Adipocyte (in vitro differentiated cells): ENCODE measurements at regions not wholly inside any gene's neighbourhood (a gene's known extent, or its start where the extent isn't known, plus 50 kb on each side); places are given as distances from the start of the nearest gene placed in this dataset.

Source experiments
- DNase-seq: peaks from one replicate; pipeline ENCODE4 v3.0.0-alpha.2; 2015; ENCODE audit warnings: low read depth
- H3K27me3 ChIP-seq: replicated peaks from 2 replicates; pipeline ENCODE4 v1.7.0; 2013; ENCODE audit warnings: mild to moderate bottlenecking, low read length, moderate library complexity; ENCODE audit not compliant: control insufficient read depth, insufficient read depth
- H3K36me3 ChIP-seq: 2 replicates; pipeline ENCODE4 v1.7.0; 2013; ENCODE audit warnings: low read length, mild to moderate bottlenecking, moderate library complexity; ENCODE audit not compliant: control insufficient read depth, insufficient read depth, severe bottlenecking
- H3K4me1 ChIP-seq: 2 replicates; pipeline ENCODE4 v1.7.0; 2013; ENCODE audit warnings: mild to moderate bottlenecking, low read length, moderate library complexity; ENCODE audit not compliant: control insufficient read depth, insufficient read depth
- H3K4me3 ChIP-seq: 2 replicates; pipeline ENCODE4 v1.7.0; 2013; ENCODE audit warnings: mild to moderate bottlenecking, low read length, moderate library complexity
- H3K9ac ChIP-seq: 2 replicates; pipeline ENCODE4 v1.7.0; 2013; ENCODE audit warnings: mild to moderate bottlenecking, low read length, moderate library complexity
- H3K9me3 ChIP-seq: 2 replicates; pipeline ENCODE4 v1.7.0; 2013; ENCODE audit warnings: mild to moderate bottlenecking, low read length, moderate library complexity; ENCODE audit not compliant: control insufficient read depth

GRCh38 chr2:212913640-212914306 is 237.6 kb downstream of the IKZF2 start:
- Histone ChIP-seq H3K27me3 (no peaks in the 10 kb centered on the region), H3K36me3 (no peaks in the 10 kb centered on the region), H3K4me3 (no peak overlapping the region), H3K9ac (peak overlapping the region; percentile 87), H3K4me1 (peaks cover 65% of the 10 kb centered on the region), H3K9me3 (no peaks in the 10 kb centered on the region)
- no peak for DNase-seq

GRCh38 chr2:212912445-212913103 is 238.8 kb downstream of the IKZF2 start:
- DNase-seq: peak; percentile 75
- peaks cover 77% of the 10 kb centered on the region for H3K4me1 ChIP-seq
- H3K9me3 ChIP-seq: no peaks in the 10 kb centered on the region
- peak overlapping the region; percentile 87 for H3K9ac ChIP-seq
- H3K27me3 ChIP-seq: no peaks in the 10 kb centered on the region
- no peaks in the 10 kb centered on the region for H3K36me3 ChIP-seq
- peak overlapping the region; percentile 59 for H3K4me3 ChIP-seq

- H3K27me3 ChIP-seq: no peaks in the 10 kb centered on the region
- H3K9ac ChIP-seq: peak overlapping the region; percentile 87
- H3K36me3 ChIP-seq: no peaks in the 10 kb centered on the region
- no peak for DNase-seq
- peaks cover 70% of the 10 kb centered on the region for H3K4me1 ChIP-seq
- H3K4me3 ChIP-seq: no peak overlapping the region
- no peaks in the 10 kb centered on the region for H3K9me3 ChIP-seq
Measured at GRCh38 chr2:212911011-212911410, 240.4 kb downstream of the IKZF2 start.

- Histone ChIP-seq H3K36me3 (no peaks in the 10 kb centered on the region), H3K9ac (no peak overlapping the region), H3K4me3 (no peak overlapping the region), H3K4me1 (peaks cover 57% of the 10 kb centered on the region), H3K27me3 (no peaks in the 10 kb centered on the region), H3K9me3 (no peaks in the 10 kb centered on the region)
- DNase-seq: no peak
Measured at GRCh38 chr2:212908682-212909435, 242.6 kb downstream of the IKZF2 start.

DNA sequence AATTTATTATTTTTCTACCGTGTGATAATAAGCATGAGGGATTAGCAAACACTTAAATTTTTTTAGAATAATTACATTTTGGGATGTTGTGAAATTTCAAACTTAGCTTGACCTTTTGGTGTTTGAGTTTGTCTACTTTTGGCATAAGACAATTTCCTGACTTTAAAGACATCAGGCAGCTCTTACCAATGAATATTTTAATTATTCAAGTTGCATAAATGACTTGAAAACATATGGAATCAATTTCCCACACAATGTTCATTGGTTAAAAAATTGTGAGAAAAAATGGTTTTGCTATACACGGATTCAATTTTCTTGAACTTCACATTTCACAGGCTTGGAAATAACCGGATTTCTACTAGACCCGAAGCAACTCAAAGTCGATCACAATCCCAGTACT is 243.4 kb downstream of the IKZF2 start:
- H3K4me3 ChIP-seq: no peak overlapping the region
- no peaks in the 10 kb centered on the region for H3K27me3 ChIP-seq
- no peaks in the 10 kb centered on the region for H3K9me3 ChIP-seq
- peaks cover 49% of the 10 kb centered on the region for H3K4me1 ChIP-seq
- DNase-seq: no peak
- H3K36me3 ChIP-seq: no peaks in the 10 kb centered on the region
- peak overlapping the region; percentile 8 for H3K9ac ChIP-seq

DNA sequence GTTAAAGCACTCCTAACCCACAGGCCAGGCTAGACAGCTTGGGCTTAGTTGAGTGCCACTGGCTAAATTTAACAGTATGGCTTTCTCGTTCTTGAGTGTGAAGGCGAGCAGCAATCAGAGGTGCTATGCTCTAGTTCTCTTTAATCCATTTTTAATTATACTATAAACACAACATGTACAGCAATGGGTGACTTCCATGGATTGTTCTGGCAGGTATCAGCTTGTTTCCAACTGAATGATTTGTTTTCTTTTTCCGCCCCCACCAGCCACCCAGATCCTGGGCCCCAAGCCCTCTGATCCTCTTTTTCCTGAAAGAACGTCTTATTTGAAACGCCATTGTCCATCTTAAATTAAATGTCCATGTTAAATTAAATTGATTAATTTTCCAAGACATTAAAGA is 244.8 kb downstream of the IKZF2 start:
- H3K9ac ChIP-seq: no peak overlapping the region
- DNase-seq: no peak
- H3K4me1 ChIP-seq: peaks cover 37% of the 10 kb centered on the region
- H3K27me3 ChIP-seq: no peaks in the 10 kb centered on the region
- H3K4me3 ChIP-seq: no peak overlapping the region
- H3K9me3 ChIP-seq: no peaks in the 10 kb centered on the region
- H3K36me3 ChIP-seq: no peaks in the 10 kb centered on the region

DNA sequence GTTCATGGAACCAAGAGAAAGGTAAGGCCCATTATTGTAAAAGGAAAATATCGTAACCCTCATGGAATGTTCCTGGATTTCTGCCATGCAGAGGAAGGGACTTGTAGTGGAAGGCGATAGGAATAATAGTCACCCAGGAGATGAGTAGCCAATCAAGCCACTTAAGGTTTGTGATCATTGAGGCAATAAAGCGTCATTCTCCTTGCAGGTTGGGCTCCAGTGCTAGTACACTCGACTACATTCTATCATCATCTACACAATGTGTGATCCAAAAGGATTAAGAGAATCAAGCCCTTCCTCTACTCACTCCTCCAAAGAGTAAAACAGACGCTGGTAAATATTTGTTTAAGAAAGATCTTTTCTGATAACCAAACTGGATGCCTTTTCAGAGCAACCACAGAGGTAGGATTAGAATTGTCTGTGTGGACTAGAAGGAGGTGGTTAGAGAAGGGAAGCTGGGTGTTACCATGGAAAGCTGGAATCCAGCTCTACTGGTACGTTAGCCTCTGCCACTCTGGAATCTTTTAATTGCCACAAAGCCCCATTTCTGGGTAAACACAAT is 245.7 kb downstream of the IKZF2 start:
- H3K36me3 ChIP-seq: no peaks in the 10 kb centered on the region
- H3K9me3 ChIP-seq: no peaks in the 10 kb centered on the region
- H3K9ac ChIP-seq: no peak overlapping the region
- H3K4me3 ChIP-seq: no peak overlapping the region
- H3K4me1 ChIP-seq: peaks cover 29% of the 10 kb centered on the region
- peak; percentile 30 for DNase-seq
- H3K27me3 ChIP-seq: no peaks in the 10 kb centered on the region

DNA sequence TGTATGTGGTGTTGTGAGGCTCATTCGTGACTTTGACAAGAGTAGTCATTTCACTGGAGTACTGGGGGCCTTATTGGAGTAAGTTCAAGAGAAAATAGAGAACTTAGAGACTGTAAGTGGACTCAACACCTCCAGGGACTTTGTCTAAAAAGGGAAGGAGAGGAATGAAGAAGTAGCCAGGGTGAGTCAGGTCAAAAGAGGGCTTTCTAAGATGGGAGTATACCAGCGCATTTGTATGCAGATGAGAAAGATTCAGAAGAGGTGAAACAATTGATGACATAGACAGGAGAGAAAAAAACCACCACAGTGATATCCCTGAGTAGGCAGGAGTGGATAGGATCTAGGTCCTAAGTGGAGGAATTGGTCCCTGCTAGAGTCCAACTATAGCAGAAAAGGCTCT is 246.8 kb downstream of the IKZF2 start:
- H3K4me1 ChIP-seq: peaks cover 37% of the 10 kb centered on the region

DNA sequence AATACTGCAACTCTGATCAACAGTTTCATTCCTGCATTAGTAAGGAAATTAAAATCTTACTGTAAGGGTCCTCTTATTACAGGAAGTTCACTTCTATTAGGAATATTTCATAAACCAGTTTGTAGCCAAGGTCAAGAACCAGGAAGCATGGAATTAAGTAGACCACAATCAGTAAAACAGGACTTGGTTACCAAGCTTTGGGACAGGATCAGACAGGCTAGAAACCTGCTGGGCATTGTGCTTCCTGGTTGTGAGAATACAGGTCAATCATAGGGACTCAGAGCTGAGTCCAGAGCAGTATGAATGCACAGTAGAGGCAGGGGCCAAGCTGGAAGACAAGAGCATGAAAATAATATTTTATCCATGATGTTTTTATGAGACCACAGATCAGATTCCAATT is 248.0 kb downstream of the IKZF2 start:
- H3K9ac ChIP-seq: no peak overlapping the region
- no peaks in the 10 kb centered on the region for H3K9me3 ChIP-seq
- no peaks in the 10 kb centered on the region for H3K36me3 ChIP-seq
- no peak overlapping the region for H3K4me3 ChIP-seq
- H3K4me1 ChIP-seq: peaks cover 29% of the 10 kb centered on the region
- no peak for DNase-seq
- H3K27me3 ChIP-seq: no peaks in the 10 kb centered on the region

More for the DNA sequence above, 246.8 kb downstream of the IKZF2 start:
- H3K9me3 ChIP-seq: no peaks in the 10 kb centered on the region
- DNase-seq: no peak
- no peaks in the 10 kb centered on the region for H3K36me3 ChIP-seq
- H3K4me3 ChIP-seq: no peak overlapping the region
- H3K9ac ChIP-seq: no peak overlapping the region
- H3K27me3 ChIP-seq: no peaks in the 10 kb centered on the region

DNA sequence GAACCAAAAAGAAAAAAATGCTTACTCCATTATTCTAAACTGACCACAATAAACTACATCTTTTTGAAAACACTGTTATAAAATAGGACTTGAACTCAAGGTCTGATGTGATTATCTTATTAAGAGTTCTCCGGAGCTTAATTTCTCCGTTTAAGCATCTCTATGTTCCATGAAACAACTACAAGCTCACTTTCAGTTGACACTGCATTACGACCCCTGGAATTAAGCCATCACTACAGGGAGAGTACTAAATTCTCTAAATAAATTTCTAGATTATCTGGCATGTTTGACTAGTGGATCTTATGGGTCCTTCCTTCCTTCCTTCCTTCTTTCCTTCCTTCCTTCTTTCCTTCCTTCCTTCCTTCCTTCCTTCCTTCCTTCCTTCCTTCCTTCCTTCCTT is 249.0 kb downstream of the IKZF2 start:
- Histone ChIP-seq H3K9me3 (no peaks in the 10 kb centered on the region), H3K36me3 (no peaks in the 10 kb centered on the region), H3K27me3 (no peaks in the 10 kb centered on the region), H3K4me1 (peaks cover 24% of the 10 kb centered on the region), H3K9ac (no peak overlapping the region), H3K4me3 (no peak overlapping the region)
- DNase-seq: no peak

GRCh38 chr2:212901604-212902275 is 249.7 kb downstream of the IKZF2 start:
- no peak overlapping the region for H3K4me3 ChIP-seq
- no peak overlapping the region for H3K9ac ChIP-seq
- H3K4me1 ChIP-seq: peaks cover 23% of the 10 kb centered on the region
- DNase-seq: no peak
- no peaks in the 10 kb centered on the region for H3K36me3 ChIP-seq
- H3K27me3 ChIP-seq: no peaks in the 10 kb centered on the region
- no peaks in the 10 kb centered on the region for H3K9me3 ChIP-seq
